ENCODE measurements at regions not wholly inside any gene's neighbourhood (a gene's known extent, or its start where the extent isn't known, plus 50 kb on each side); places are given as distances from the start of the nearest gene placed in this dataset.

GRCh38 chr1:233543338-233544255, 70.3 kb upstream of the KCNK1 start:
- TF ChIP-seq CTCF (IDR thresholded peaks at IDR 0.05) (no peak), POLR2A (IDR thresholded peaks at IDR 0.05) (no peak)
- DNase-seq = no peak

GRCh38 chr1:233544304-233544703, 69.6 kb upstream of the KCNK1 start:
- H3K27ac ChIP-seq = no peak overlapping the region
- no peak overlapping the region for H3K4me3 ChIP-seq
- no peaks in the 10 kb centered on the region for H3K36me3 ChIP-seq
- no peak for DNase-seq
- TF ChIP-seq CTCF (IDR thresholded peaks at IDR 0.05) = no peak
- no peak for TF ChIP-seq POLR2A (IDR thresholded peaks at IDR 0.05)
- H3K27me3 ChIP-seq = no peaks in the 10 kb centered on the region
- H3K9me3 ChIP-seq = no peaks in the 10 kb centered on the region
- H3K4me1 ChIP-seq = no peaks in the 10 kb centered on the region

More at GRCh38 chr1:233543338-233544255, 70.3 kb upstream of the KCNK1 start:
- H3K9me3 ChIP-seq = no peaks in the 10 kb centered on the region
- H3K4me3 ChIP-seq = no peak overlapping the region
- H3K27ac ChIP-seq = no peak overlapping the region
- H3K4me1 ChIP-seq = no peaks in the 10 kb centered on the region
- no peaks in the 10 kb centered on the region for H3K27me3 ChIP-seq
- H3K36me3 ChIP-seq = no peaks in the 10 kb centered on the region

GRCh38 chr1:233547726-233548125, 66.2 kb upstream of the KCNK1 start:
- no peaks in the 10 kb centered on the region for H3K27me3 ChIP-seq
- no peak overlapping the region for H3K27ac ChIP-seq
- H3K36me3 ChIP-seq = no peaks in the 10 kb centered on the region
- no peaks in the 10 kb centered on the region for H3K9me3 ChIP-seq
- no peak overlapping the region for H3K4me3 ChIP-seq
- no peaks in the 10 kb centered on the region for H3K4me1 ChIP-seq
- no peak for DNase-seq
- TF ChIP-seq POLR2A (IDR thresholded peaks at IDR 0.05) (no peak), CTCF (IDR thresholded peaks at IDR 0.05) (no peak)

GRCh38 chr1:233549404-233549803, 64.5 kb upstream of the KCNK1 start:
- no peaks in the 10 kb centered on the region for H3K4me1 ChIP-seq
- no peaks in the 10 kb centered on the region for H3K36me3 ChIP-seq

GRCh38 chr1:233549917-233550316, 64.0 kb upstream of the KCNK1 start:
- H3K36me3 ChIP-seq = no peaks in the 10 kb centered on the region
- H3K4me3 ChIP-seq = no peak overlapping the region
- TF ChIP-seq POLR2A (IDR thresholded peaks at IDR 0.05) = no peak
- no peak for TF ChIP-seq CTCF (IDR thresholded peaks at IDR 0.05)
- no peaks in the 10 kb centered on the region for H3K27me3 ChIP-seq
- H3K27ac ChIP-seq = no peak overlapping the region
- H3K9me3 ChIP-seq = no peaks in the 10 kb centered on the region
- H3K4me1 ChIP-seq = no peaks in the 10 kb centered on the region
- no peak for DNase-seq

More at GRCh38 chr1:233549404-233549803, 64.5 kb upstream of the KCNK1 start:
- TF ChIP-seq POLR2A (IDR thresholded peaks at IDR 0.05) (no peak), CTCF (IDR thresholded peaks at IDR 0.05) (no peak)
- no peak for DNase-seq
- H3K9me3 ChIP-seq = no peaks in the 10 kb centered on the region
- H3K27ac ChIP-seq = no peak overlapping the region
- H3K27me3 ChIP-seq = no peaks in the 10 kb centered on the region
- H3K4me3 ChIP-seq = no peak overlapping the region
